ENCODE measurements at regions not wholly inside any gene's neighbourhood (a gene's known extent, or its start where the extent isn't known, plus 50 kb on each side); places are given as distances from the start of the nearest gene placed in this dataset.

DNA sequence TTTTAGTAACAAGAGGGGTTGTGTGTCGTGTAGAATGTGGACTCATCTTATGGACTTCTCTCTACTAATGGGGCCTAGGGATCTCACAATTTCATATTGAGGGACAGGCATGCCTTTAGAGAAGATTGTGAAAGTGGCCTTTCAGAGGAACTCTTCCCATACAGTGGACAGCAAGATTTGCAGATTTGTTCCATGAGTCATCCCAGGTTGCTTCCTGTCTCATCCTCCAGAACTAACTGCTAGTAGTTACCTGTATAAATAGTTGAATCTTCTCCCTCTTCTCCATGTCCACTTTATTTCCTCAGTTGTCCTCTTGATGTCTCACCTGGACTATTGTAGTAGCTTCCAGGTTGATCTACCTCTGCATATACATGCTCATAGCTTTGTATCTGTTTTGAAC is 997.5 kb upstream of the CTNND2 start:
- Histone ChIP-seq H3K36me3 (ENCODE audit: insufficient read depth in 1 of 2, low read depth in 1 of 2) (no peaks in the 10 kb centered on the region), H3K4me1 (no peaks in the 10 kb centered on the region), H3K27ac (no peak overlapping the region), H3K9me3 (no peaks in the 10 kb centered on the region), H3K27me3 (ENCODE audit: insufficient read depth in 3 of 3, low read length in 2 of 3) (no peaks in the 10 kb centered on the region), H3K4me3 (no peak overlapping the region)
- ATAC-seq (no peak), DNase-seq (no peak)
- intact Hi-C loops (cut with DNase I) = no loop called here
- WGBS, 3 donors = 76 to 90% (median 84%) methylated on average over 1 of the region's 1 CpG
- TF ChIP-seq, protein P1, sequence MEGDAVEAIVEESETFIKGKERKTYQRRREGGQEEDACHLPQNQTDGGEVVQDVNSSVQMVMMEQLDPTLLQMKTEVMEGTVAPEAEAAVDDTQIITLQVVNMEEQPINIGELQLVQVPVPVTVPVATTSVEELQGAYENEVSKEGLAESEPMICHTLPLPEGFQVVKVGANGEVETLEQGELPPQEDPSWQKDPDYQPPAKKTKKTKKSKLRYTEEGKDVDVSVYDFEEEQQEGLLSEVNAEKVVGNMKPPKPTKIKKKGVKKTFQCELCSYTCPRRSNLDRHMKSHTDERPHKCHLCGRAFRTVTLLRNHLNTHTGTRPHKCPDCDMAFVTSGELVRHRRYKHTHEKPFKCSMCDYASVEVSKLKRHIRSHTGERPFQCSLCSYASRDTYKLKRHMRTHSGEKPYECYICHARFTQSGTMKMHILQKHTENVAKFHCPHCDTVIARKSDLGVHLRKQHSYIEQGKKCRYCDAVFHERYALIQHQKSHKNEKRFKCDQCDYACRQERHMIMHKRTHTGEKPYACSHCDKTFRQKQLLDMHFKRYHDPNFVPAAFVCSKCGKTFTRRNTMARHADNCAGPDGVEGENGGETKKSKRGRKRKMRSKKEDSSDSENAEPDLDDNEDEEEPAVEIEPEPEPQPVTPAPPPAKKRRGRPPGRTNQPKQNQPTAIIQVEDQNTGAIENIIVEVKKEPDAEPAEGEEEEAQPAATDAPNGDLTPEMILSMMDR (IDR thresholded peaks at IDR 0.05) = no peak

DNA sequence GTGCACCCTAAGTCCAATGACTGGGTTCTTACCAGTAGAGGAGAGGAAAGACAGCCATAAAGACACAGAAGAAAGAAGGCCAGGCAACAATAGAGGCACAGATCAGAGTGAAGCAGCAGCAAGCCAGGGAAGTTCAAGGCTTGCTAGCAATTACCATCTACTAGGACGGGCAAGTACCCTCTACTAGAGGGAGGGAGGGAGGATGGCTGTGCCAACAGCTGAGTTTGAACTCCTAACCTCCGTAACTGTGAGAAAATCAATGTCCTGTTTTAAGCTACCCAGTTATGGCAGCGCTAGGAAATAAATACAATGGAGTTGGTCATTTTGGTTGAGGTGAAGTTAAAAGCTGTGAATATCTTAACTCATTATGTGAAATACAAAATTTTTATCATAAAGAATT is 991.8 kb upstream of the CTNND2 start:
- no peak overlapping the region for H3K27ac ChIP-seq
- intact Hi-C loops (cut with DNase I) = no loop called here
- no peaks in the 10 kb centered on the region for H3K27me3 ChIP-seq (ENCODE audit: insufficient read depth in 3 of 3, low read length in 2 of 3)
- no peaks in the 10 kb centered on the region for H3K36me3 ChIP-seq (ENCODE audit: insufficient read depth in 1 of 2, low read depth in 1 of 2)
- H3K4me1 ChIP-seq = no peaks in the 10 kb centered on the region
- no peaks in the 10 kb centered on the region for H3K9me3 ChIP-seq
- whole genome bisulfite sequencing, 3 donors = 48 to 56% (median 52%) methylated on average over 3 of the region's 3 CpGs
- DNase-seq = no peak
- TF ChIP-seq, protein P1 (IDR thresholded peaks at IDR 0.05) = no peak
- no peak for ATAC-seq
- no peak overlapping the region for H3K4me3 ChIP-seq

DNA sequence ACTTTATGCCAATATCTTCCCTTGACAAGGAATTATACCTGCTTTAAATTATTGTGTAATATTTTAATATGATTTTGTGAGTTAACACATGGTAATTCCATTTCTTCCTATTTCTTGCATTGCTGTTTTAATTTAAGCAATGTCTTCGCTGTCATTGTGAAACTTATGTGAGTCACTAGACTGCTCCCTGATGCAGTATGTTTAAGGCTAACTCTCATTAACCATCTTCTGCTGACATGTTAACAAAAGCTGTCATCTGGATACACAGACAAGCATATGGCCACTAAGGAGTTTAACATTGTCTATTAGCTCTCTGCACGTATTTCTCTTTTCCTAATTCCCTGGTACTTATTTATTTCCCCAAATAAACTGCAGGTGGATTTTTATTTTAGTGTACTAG is 980.8 kb upstream of the CTNND2 start:
- 71 to 85% (median 78%) methylated on average over 2 of the region's 2 CpGs for WGBS, 3 donors
- no peaks in the 10 kb centered on the region for H3K27me3 ChIP-seq (ENCODE audit: insufficient read depth in 3 of 3, low read length in 2 of 3)
- H3K4me1 ChIP-seq = no peaks in the 10 kb centered on the region
- intact Hi-C loops (cut with DNase I) = no loop called here
- H3K36me3 ChIP-seq (ENCODE audit: insufficient read depth in 1 of 2, low read depth in 1 of 2) = no peaks in the 10 kb centered on the region
- no peak overlapping the region for H3K4me3 ChIP-seq
- DNase-seq (no peak), ATAC-seq (no peak)
- TF ChIP-seq, protein P1 (IDR thresholded peaks at IDR 0.05) = no peak
- no peak overlapping the region for H3K27ac ChIP-seq
- no peaks in the 10 kb centered on the region for H3K9me3 ChIP-seq

DNA sequence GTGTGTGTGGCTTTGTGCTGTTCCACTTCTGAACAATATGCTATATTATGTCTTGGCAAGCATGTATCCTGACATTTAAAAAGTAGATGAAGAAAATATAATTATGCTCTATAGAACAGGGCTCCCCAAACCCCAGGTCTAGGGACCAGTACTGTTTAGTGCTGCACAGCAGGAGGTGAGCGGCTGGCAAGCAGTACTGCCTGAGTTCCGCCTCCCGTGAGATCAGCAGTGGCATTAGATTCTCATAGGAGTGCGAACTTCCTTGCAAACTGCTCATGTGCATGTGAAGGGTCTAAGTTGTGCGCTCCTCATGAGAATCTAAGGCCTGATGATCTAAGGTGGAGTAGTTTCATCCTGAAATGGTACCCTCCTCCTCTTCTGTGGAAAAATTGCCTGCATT is 979.1 kb upstream of the CTNND2 start:
- DNase-seq = no peak
- no peak for ATAC-seq
- 77 to 81% (median 81%) methylated on average over 5 of the region's 5 CpGs for WGBS, 3 donors
- TF ChIP-seq, protein P1 (IDR thresholded peaks at IDR 0.05) = no peak
- Histone ChIP-seq H3K27me3 (ENCODE audit: insufficient read depth in 3 of 3, low read length in 2 of 3) (no peaks in the 10 kb centered on the region), H3K4me3 (no peak overlapping the region), H3K9me3 (no peaks in the 10 kb centered on the region), H3K36me3 (ENCODE audit: insufficient read depth in 1 of 2, low read depth in 1 of 2) (no peaks in the 10 kb centered on the region), H3K27ac (no peak overlapping the region), H3K4me1 (no peaks in the 10 kb centered on the region)
- intact Hi-C loops (cut with DNase I) = no loop called here

DNA sequence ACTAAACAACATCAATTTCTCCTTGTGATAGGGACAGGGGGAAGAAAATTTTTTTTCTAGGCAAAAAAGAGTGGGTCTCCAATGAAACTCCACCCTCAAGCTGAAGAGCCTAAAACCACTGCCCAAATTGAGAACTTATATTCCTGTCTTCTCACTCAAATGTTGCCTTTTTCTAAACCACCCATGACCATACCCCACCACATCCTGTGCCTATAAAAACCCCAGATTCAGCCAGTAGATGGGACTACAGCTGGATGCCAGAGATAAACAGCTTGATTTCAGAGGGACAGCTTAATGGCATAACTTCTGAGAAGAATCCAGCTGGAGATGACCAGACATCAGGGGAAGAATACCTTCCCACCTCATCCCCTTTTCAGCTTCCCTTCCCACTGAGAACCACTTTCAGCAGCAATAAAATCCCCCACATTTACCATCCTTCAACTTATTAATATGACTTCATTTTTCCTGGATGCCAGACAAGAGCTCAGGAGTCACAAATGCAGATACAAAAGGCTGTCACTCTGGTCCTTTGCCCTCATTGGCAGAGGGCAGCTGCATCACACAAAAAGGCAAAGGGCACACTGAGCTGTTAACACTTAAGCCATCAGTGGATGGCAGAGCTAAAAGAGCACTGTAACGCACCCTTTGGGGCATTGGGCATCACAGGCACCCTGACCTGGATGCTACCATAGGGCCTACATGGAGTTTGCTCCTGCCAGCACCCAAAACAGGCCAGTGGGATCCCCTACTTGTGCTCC is 972.5 kb upstream of the CTNND2 start:
- ATAC-seq (no peak), DNase-seq (no peak)
- no peak overlapping the region for H3K4me3 ChIP-seq
- no peaks in the 10 kb centered on the region for H3K9me3 ChIP-seq
- TF ChIP-seq, protein P1 (IDR thresholded peaks at IDR 0.05) = no peak
- H3K27ac ChIP-seq = no peak overlapping the region
- WGBS, 3 donors = 65 to 85% (median 67%) methylated on average over 1 of the region's 1 CpG
- H3K27me3 ChIP-seq (ENCODE audit: insufficient read depth in 3 of 3, low read length in 2 of 3) = no peaks in the 10 kb centered on the region
- H3K4me1 ChIP-seq = no peaks in the 10 kb centered on the region
- H3K36me3 ChIP-seq (ENCODE audit: insufficient read depth in 1 of 2, low read depth in 1 of 2) = no peaks in the 10 kb centered on the region
- intact Hi-C loops (cut with DNase I) = no loop called here
